ENCODE measurements at regions not wholly inside any gene's neighbourhood (a gene's known extent, or its start where the extent isn't known, plus 50 kb on each side); places are given as distances from the start of the nearest gene placed in this dataset.

DNA sequence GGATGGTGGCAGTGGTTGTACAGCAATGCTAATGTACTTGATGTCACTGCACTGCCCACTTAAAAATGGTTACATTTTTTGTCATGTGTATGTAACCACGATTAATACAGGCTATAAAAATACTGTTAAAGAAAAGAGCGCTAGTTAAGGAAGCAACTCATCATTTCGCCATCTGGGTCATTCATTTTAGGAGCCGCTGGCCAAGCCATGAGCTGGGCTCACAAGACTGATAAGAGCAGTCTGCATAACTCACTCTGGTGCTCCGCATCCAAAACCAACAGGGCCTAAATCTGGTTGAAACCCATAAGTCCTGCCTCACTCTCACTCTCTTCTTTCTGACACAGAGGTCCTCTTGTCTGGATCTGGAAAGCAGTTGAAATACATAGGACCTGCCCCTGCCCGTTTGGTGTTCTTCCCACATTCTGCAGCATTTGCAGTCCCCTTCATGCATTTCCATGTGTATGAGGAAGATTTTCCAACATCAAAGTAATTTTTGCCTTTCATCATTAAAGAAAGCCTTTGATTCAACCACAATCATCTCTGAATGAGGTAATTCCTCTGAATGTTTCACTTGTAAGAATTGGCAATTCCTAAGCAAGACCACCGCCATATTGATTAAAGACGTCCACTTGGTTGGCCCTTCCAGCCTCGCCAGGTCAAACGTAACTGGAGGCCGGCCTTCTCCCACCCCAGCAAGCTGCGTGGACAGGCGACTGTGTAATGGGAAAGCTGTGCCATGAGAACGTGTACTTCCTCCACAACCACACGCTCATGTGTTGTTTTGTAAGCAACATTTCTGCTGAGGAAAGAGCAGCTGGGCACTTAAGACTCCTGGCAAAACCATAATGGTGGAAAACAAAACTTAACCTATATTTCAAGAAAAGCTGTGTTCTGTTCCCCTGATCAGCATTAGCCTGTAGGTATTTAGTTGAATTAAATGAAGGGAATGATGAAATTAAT is 112.2 kb downstream of the VAPA start:
- no peak for TF ChIP-seq ZBTB7A (tag by site-specific recombination; IDR thresholded peaks at IDR 0.05; ENCODE audit: low read depth)
- TF ChIP-seq ZNF391 (tag by site-specific recombination; IDR thresholded peaks at IDR 0.05; ENCODE audit: borderline replicate concordance, low read depth), result no peak
- TF ChIP-seq, protein P1, sequence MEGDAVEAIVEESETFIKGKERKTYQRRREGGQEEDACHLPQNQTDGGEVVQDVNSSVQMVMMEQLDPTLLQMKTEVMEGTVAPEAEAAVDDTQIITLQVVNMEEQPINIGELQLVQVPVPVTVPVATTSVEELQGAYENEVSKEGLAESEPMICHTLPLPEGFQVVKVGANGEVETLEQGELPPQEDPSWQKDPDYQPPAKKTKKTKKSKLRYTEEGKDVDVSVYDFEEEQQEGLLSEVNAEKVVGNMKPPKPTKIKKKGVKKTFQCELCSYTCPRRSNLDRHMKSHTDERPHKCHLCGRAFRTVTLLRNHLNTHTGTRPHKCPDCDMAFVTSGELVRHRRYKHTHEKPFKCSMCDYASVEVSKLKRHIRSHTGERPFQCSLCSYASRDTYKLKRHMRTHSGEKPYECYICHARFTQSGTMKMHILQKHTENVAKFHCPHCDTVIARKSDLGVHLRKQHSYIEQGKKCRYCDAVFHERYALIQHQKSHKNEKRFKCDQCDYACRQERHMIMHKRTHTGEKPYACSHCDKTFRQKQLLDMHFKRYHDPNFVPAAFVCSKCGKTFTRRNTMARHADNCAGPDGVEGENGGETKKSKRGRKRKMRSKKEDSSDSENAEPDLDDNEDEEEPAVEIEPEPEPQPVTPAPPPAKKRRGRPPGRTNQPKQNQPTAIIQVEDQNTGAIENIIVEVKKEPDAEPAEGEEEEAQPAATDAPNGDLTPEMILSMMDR (tag by site-specific recombination; IDR thresholded peaks at IDR 0.05), result no peak
- no peak for TF ChIP-seq ZNF701 (tag by site-specific recombination; IDR thresholded peaks at IDR 0.05)
- no peak for TF ChIP-seq ZBTB21 (tag by site-specific recombination; IDR thresholded peaks at IDR 0.05)
- TF ChIP-seq, protein P2, sequence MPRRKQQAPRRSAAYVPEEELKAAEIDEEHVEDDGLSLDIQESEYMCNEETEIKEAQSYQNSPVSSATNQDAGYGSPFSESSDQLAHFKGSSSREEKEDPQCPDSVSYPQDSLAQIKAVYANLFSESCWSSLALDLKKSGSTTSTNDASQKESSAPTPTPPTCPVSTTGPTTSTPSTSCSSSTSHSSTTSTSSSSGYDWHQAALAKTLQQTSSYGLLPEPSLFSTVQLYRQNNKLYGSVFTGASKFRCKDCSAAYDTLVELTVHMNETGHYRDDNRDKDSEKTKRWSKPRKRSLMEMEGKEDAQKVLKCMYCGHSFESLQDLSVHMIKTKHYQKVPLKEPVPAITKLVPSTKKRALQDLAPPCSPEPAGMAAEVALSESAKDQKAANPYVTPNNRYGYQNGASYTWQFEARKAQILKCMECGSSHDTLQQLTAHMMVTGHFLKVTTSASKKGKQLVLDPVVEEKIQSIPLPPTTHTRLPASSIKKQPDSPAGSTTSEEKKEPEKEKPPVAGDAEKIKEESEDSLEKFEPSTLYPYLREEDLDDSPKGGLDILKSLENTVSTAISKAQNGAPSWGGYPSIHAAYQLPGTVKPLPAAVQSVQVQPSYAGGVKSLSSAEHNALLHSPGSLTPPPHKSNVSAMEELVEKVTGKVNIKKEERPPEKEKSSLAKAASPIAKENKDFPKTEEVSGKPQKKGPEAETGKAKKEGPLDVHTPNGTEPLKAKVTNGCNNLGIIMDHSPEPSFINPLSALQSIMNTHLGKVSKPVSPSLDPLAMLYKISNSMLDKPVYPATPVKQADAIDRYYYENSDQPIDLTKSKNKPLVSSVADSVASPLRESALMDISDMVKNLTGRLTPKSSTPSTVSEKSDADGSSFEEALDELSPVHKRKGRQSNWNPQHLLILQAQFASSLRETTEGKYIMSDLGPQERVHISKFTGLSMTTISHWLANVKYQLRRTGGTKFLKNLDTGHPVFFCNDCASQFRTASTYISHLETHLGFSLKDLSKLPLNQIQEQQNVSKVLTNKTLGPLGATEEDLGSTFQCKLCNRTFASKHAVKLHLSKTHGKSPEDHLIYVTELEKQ (tag by site-specific recombination; IDR thresholded peaks at IDR 0.05; ENCODE audit: borderline replicate concordance), result no peak
- TF ChIP-seq, protein P3, sequence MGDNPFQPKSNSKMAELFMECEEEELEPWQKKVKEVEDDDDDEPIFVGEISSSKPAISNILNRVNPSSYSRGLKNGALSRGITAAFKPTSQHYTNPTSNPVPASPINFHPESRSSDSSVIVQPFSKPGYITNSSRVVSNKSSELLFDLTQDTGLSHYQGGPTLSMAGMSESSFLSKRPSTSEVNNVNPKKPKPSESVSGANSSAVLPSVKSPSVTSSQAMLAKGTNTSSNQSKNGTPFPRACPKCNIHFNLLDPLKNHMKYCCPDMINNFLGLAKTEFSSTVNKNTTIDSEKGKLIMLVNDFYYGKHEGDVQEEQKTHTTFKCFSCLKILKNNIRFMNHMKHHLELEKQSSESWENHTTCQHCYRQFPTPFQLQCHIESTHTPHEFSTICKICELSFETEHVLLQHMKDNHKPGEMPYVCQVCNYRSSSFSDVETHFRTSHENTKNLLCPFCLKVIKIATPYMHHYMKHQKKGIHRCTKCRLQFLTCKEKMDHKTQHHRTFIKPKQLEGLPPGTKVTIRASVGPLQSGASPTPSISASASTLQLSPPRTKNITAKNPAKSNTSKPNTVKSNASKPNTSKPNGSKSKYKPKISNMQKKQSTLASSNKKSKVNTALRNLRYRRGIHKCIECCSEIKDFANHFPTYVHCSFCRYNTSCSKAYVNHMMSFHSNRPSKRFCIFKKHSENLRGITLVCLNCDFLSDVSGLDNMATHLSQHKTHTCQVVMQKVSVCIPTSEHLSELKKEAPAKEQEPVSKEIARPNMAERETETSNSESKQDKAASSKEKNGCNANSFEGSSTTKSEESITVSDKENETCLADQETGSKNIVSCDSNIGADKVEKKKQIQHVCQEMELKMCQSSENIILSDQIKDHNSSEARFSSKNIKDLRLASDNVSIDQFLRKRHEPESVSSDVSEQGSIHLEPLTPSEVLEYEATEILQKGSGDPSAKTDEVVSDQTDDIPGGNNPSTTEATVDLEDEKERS (tag by site-specific recombination; IDR thresholded peaks at IDR 0.05), result no peak
- no peak for TF ChIP-seq ZNF16 (tag by site-specific recombination; IDR thresholded peaks at IDR 0.05; ENCODE audit: low read depth)
- TF ChIP-seq ZNF132 (tag by site-specific recombination; IDR thresholded peaks at IDR 0.05; ENCODE audit: borderline replicate concordance), result no peak
- TF ChIP-seq, protein P4, sequence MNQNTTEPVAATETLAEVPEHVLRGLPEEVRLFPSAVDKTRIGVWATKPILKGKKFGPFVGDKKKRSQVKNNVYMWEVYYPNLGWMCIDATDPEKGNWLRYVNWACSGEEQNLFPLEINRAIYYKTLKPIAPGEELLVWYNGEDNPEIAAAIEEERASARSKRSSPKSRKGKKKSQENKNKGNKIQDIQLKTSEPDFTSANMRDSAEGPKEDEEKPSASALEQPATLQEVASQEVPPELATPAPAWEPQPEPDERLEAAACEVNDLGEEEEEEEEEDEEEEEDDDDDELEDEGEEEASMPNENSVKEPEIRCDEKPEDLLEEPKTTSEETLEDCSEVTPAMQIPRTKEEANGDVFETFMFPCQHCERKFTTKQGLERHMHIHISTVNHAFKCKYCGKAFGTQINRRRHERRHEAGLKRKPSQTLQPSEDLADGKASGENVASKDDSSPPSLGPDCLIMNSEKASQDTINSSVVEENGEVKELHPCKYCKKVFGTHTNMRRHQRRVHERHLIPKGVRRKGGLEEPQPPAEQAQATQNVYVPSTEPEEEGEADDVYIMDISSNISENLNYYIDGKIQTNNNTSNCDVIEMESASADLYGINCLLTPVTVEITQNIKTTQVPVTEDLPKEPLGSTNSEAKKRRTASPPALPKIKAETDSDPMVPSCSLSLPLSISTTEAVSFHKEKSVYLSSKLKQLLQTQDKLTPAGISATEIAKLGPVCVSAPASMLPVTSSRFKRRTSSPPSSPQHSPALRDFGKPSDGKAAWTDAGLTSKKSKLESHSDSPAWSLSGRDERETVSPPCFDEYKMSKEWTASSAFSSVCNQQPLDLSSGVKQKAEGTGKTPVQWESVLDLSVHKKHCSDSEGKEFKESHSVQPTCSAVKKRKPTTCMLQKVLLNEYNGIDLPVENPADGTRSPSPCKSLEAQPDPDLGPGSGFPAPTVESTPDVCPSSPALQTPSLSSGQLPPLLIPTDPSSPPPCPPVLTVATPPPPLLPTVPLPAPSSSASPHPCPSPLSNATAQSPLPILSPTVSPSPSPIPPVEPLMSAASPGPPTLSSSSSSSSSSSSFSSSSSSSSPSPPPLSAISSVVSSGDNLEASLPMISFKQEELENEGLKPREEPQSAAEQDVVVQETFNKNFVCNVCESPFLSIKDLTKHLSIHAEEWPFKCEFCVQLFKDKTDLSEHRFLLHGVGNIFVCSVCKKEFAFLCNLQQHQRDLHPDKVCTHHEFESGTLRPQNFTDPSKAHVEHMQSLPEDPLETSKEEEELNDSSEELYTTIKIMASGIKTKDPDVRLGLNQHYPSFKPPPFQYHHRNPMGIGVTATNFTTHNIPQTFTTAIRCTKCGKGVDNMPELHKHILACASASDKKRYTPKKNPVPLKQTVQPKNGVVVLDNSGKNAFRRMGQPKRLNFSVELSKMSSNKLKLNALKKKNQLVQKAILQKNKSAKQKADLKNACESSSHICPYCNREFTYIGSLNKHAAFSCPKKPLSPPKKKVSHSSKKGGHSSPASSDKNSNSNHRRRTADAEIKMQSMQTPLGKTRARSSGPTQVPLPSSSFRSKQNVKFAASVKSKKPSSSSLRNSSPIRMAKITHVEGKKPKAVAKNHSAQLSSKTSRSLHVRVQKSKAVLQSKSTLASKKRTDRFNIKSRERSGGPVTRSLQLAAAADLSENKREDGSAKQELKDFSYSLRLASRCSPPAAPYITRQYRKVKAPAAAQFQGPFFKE (tag by site-specific recombination; IDR thresholded peaks at IDR 0.05; ENCODE audit: borderline replicate concordance), result no peak
